Hematopoietic multipotent progenitor cell treated with erythropoietin and hydrocortisone succinate and interleukin-3 and kit ligand, for 8 days (in vitro differentiated cells): ENCODE measurements at regions not wholly inside any gene's neighbourhood (a gene's known extent, or its start where the extent isn't known, plus 50 kb on each side); places are given as distances from the start of the nearest gene placed in this dataset.
"Not testable (repeated sequence)": the region's sequence is repeated elsewhere in the genome, so short reads cannot be mapped to it uniquely, and the experiment has no call there.

Experiments
- DNase-seq: peaks from one replicate; pipeline ENCODE4 v3.0.0-alpha.2; 2015

- no peak for DNase-seq
These were observed 256.9 kb upstream of the DDX18 start for GRCh38 chr2:117557626-117558025.

- no peak for DNase-seq
These were observed 251.8 kb upstream of the DDX18 start for GRCh38 chr2:117562654-117563053.

GRCh38 chr2:117571590-117572349, 242.7 kb upstream of the DDX18 start:
- DNase-seq, result no peak

GRCh38 chr2:117587310-117587709, 227.2 kb upstream of the DDX18 start:
- no peak for DNase-seq

GRCh38 chr2:117603060-117603459, 211.4 kb upstream of the DDX18 start:
- no peak for DNase-seq

- no peak for DNase-seq
These were observed 210.9 kb upstream of the DDX18 start for GRCh38 chr2:117603567-117603966.

GRCh38 chr2:117607202-117607601, 207.3 kb upstream of the DDX18 start:
- no peak for DNase-seq

GRCh38 chr2:117613101-117613500, 201.4 kb upstream of the DDX18 start:
- DNase-seq, result no peak

- DNase-seq, result no peak
These were observed 200.2 kb upstream of the DDX18 start for GRCh38 chr2:117614296-117614695.

- DNase-seq, result no peak
These were observed 199.5 kb upstream of the DDX18 start for GRCh38 chr2:117614823-117615534.

- DNase-seq, result no peak
These were observed 195.9 kb upstream of the DDX18 start for GRCh38 chr2:117618607-117619006.

GRCh38 chr2:117621326-117621725, 193.2 kb upstream of the DDX18 start:
- DNase-seq, result no peak

- not testable (repeated sequence) for DNase-seq
These were observed 191.3 kb upstream of the DDX18 start for GRCh38 chr2:117623175-117623574.

- no peak for DNase-seq
These were observed 183.1 kb upstream of the DDX18 start for GRCh38 chr2:117631152-117631945.

GRCh38 chr2:117635481-117635880, 179.0 kb upstream of the DDX18 start:
- no peak for DNase-seq

GRCh38 chr2:117639401-117639800, 175.1 kb upstream of the DDX18 start:
- DNase-seq, result no peak

GRCh38 chr2:117644403-117644802, 170.1 kb upstream of the DDX18 start:
- DNase-seq, result no peak

GRCh38 chr2:117645458-117645857, 169.0 kb upstream of the DDX18 start:
- no peak for DNase-seq

- DNase-seq, result no peak
These were observed 168.4 kb upstream of the DDX18 start for GRCh38 chr2:117646099-117646498.

- DNase-seq, result no peak
These were observed 167.6 kb upstream of the DDX18 start for GRCh38 chr2:117646872-117647271.

GRCh38 chr2:117656546-117656945, 157.9 kb upstream of the DDX18 start:
- no peak for DNase-seq

GRCh38 chr2:117661619-117662018, 152.9 kb upstream of the DDX18 start:
- no peak for DNase-seq

- DNase-seq, result no peak
These were observed 140.3 kb upstream of the DDX18 start for GRCh38 chr2:117674172-117674571.

- DNase-seq, result no peak
These were observed 134.5 kb upstream of the DDX18 start for GRCh38 chr2:117679952-117680351.
